ENCODE measurements at regions not wholly inside any gene's neighbourhood (a gene's known extent, or its start where the extent isn't known, plus 50 kb on each side); places are given as distances from the start of the nearest gene placed in this dataset.

DNA sequence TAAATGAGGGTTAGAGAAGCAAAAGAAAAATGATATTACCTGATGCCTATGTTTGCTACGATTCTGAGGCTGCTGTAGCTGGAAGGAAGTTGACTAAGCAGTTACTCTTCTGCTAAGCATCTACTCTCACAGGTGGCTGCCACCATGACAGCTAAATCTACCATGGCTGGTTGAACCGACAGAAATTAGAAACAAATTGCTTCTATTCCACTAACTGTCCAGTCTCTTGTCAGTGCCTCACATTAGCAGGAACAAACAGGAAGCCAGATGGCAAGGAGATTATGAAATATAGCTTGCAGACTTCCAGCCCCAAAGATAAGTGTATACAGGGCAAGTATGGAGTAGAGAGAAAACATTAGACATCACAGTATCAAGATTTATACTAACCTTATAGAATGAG is 59.4 kb upstream of the TMEM200A start:
- TF ChIP-seq CTCF (IDR thresholded peaks at IDR 0.05; ENCODE audit: low read length) = no peak
- TF ChIP-seq EZH2 (IDR thresholded peaks at IDR 0.05; ENCODE audit: borderline replicate concordance, low read length) = no peak

Measured in OCI-LY1 (cell line).